Fibroblast of peridontal ligament (primary cell): ENCODE measurements at regions not wholly inside any gene's neighbourhood (a gene's known extent, or its start where the extent isn't known, plus 50 kb on each side); places are given as distances from the start of the nearest gene placed in this dataset.
A peak's percentile ranks its signal among the peaks of the same experiment; 100 is the strongest.
"Not testable (repeated sequence)": the region's sequence is repeated elsewhere in the genome, so short reads cannot be mapped to it uniquely, and the experiment has no call there.

Experiments
- DNase-seq: peaks from one replicate; pipeline ENCODE4 v3.0.0-alpha.2; 2010; ENCODE audit errors: extremely low read depth

DNA sequence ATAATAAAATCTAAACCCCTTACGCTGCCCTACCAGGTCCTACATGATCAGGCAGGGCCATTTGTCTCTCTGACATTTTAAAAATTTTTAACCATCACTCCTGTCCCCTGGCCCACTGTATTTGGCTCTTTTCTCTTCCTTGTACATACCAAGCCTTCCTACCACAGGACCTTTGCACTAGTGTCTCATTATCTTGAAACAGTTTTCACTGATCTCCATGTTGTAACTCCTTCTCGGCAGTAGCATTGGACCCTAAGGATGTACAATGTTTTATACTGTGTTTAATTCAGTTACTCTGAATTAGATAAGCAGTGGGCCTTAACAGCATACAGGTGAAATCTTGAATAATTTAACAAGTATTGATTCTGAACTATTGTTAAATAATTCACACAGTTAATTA lies 330.7 kb downstream of the UTRN start:
- DNase-seq = no peak

- peak; percentile 58 for DNase-seq
Observed at GRCh38 chr6:144617191-144617590, 332.1 kb downstream of the UTRN start.

DNA sequence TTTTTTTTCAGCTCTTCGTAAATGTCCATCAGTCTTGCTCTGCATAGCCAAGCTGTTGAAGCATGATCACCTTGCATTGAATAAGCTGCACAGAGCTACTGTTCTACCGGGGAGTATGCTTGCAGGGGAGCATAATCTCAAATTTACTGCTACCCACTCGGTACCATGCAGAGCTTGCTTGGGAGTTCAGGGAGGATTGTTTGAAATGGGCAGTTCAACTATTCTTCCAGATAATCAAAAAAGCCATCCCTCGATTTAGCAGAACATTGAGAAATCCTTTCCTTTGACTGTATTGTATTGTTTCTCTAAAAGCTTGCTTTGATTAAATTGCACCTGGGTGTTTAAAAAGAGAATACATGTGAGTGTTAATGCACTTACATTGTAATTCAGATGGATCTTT lies 332.6 kb downstream of the UTRN start:
- DNase-seq = no peak

GRCh38 chr6:144619966-144620365 lies 334.8 kb downstream of the UTRN start:
- peak; percentile 25 for DNase-seq

GRCh38 chr6:144621332-144621731 lies 336.2 kb downstream of the UTRN start:
- no peak for DNase-seq

DNA sequence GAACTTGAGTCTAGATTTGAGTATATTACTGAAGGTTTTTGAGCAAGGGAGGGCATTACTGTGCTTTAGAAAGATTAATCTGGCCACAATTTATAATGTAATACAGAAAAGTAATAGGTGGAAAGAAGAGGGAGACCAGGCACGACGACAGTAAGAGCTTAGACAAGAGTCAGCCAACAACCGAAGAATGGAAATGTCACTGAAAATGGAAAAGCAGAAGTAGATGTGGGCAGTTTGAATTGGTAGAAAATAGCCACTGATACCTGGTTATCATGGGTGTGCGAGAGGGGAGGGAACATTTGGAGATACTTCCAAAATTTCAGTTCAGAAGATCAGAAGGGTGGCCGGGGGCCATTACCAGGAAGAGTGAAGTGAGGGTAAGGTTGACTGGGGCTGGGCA lies 339.1 kb downstream of the UTRN start:
- DNase-seq = no peak

- no peak for DNase-seq
Observed at GRCh38 chr6:144624716-144625115, 339.6 kb downstream of the UTRN start.

GRCh38 chr6:144630857-144631256 lies 345.7 kb downstream of the UTRN start:
- DNase-seq = no peak

DNA sequence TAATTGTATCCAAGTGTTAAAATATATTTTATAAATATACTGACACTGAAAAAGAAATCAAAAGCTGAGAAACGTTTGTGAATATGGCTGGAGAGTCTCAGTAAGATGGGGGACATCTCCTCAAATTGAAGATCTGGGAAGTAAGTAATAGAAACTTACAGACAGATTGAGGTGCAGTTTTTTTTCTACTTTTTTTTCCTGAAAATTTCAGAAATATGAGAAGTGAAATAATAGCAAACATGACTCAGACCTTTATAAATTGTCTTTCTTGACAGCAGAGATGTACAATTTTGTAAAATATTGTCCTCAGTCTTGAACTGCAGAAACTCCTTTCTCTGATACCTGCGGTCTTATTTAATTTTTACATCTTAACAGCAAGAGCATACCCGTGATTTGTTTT lies 347.1 kb downstream of the UTRN start:
- no peak for DNase-seq

GRCh38 chr6:144633886-144634285 lies 348.8 kb downstream of the UTRN start:
- DNase-seq = no peak

GRCh38 chr6:144634371-144634770 lies 349.2 kb downstream of the UTRN start:
- DNase-seq = no peak

GRCh38 chr6:144635051-144635450 lies 349.9 kb downstream of the UTRN start:
- no peak for DNase-seq

GRCh38 chr6:144636025-144636424 lies 350.9 kb downstream of the UTRN start:
- DNase-seq = not testable (repeated sequence)

- no peak for DNase-seq
Observed at GRCh38 chr6:144637541-144637940, 352.4 kb downstream of the UTRN start.

DNA sequence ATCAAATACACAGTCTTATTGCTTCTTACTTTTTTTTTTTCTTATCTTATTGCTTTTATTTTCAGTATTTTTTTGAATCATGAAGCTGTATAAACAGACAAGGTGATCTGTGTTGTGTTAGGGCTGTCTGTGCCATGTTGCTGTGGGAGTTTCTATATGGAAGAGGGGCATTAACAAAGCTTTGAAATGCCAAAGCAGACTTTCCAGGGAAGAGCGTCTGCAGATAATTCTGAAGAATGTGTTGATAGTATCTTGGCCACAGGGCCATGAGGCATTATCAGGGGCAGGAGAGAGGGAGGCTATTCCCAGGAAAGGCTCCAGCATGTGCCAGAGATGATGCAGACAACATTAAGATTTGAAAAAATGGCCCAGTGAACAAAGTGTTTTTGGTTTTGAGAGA lies 354.5 kb downstream of the UTRN start:
- no peak for DNase-seq

GRCh38 chr6:144641286-144641685 lies 356.2 kb downstream of the UTRN start:
- no peak for DNase-seq

DNA sequence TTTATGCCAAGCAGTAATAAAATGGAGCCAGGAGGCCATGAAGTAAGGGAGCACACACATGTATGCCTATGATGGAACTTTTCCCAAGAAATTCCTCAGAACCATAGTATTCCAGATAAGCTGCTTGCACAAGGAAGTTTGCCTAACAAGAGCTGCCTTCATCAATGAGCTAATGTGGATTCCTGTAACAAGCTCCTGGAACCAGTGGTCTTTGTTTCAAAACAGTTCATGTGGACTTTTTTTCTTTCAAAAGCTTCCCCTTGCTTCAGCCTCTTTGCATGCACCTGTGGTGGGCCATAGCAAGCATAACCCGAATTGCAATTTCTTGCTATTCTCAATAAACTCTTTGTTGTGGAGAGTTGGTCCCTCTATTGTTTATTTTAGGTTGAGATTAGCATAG lies 359.6 kb downstream of the UTRN start:
- peak; percentile 49 for DNase-seq

DNA sequence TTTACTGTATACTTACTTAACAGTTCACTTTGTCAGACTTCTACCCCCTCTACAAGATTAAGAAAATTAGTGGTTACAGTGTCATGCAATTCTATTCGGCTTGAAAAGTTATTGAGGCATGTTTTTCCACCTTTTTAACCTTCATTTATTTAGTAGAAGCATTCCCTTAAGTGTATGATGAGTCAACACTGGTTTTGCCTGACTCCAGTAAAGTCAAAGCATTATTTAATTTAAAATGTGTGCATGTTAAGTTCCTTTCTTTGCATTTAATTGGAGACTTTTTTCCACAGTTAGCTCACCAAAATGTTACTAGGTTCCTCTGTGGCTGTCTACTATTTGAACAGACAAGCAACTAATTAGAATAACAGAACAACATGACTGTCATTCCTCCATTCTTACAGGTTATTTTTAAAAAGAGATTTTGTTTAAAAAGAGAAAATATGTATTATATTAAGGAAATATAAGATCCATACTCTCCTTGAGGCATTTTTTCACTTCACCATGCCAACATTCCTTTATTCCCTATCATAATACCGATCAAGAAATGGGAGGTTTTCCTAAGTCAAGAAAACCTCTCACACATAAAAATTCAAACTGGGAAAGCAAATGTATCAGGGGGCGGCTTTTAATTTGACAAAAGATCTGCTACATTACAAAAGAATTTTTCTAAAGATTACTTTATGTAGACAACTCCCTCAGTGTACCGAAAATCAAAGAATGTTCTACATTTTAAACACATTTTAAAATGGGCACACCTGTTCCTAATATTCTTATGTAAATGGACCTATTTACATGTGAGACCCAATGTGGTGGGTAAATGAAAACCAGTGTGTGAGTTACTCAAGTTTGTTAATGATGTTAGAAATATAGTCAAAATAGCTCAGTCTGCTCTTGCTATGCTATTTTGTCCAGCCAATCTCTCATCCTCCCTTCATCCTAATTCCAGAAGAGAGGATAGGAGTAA lies 361.2 kb downstream of the UTRN start:
- DNase-seq = peak; percentile 35

DNA sequence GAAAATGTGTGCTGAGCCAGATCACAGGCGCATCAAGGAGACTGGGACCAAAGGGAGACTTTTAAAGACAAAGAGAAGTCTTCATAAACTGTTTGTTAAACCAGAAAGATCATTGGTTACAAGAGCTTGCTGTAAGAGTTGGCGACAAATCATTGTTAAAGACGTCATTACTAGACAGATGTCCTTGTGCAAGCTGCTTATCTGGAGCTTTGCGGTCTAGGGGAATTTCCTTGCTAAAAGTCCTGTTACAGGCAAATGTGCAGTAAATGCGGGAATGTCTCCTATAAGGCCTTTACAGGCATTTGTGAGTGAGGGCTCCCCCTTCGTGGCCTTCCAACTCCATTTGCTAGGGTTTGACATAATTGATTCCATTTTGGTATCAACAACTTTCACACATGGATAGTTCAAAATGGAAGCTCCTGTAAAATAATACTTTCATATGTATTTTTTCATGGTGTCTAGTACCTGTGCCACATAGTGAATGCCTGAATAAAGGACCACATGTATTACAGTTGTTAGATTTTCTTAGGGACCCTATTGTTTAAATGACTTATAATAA lies 362.4 kb downstream of the UTRN start:
- no peak for DNase-seq

DNA sequence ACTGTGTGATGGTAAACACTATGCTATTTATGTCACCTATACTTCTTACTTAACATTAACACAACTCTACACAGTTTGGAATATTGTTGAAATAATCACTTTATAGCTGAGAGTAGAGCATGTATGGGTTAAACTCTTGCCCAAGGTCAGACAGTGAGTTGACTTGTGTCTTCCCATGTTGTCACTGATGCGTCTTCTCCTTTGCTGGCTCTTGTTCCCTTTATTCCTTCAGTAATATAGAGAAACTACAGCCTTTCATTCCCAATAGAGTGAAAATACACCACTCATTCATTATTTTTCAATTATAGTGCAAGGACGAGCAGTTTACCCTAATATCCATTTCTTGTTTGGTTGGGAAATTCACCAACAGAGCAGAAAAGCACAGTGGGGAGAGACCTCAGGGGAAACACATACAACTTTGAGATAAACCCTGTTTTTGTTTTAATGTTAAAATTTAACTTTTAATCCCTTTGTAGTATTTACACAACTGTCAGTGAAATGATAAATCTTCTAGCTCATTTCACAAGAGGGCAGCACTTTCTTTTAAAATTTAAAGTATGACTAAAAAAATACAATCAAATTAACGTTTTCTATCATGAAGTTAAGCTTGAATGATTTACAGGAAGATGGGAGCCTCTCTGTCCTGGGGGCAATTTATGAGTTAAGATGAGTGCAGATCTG lies 363.0 kb downstream of the UTRN start:
- peak; percentile 46 for DNase-seq

DNA sequence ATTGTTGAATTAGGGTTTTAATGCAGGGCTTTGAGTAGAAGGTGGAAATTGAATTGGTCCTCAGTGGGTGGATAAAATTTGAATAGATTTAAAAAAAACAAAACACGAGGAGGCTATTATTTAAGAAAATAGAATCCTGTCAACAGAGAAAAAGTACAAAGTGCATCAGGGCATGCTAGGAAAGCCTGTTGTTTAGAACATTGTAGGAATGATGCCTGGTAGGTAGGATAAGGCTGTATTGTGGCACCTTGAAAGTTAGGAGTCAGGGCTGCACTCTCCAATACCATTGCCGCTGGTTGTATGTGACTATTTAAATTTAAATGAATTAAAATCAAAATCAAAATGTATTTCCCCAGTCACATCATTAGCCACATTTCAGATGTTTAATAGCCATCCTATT lies 363.9 kb downstream of the UTRN start:
- no peak for DNase-seq

GRCh38 chr6:144651234-144651633 lies 366.1 kb downstream of the UTRN start:
- no peak for DNase-seq
